ENCODE measurements at regions not wholly inside any gene's neighbourhood (a gene's known extent, or its start where the extent isn't known, plus 50 kb on each side); places are given as distances from the start of the nearest gene placed in this dataset.
"Not testable (repeated sequence)": the region's sequence is repeated elsewhere in the genome, so short reads cannot be mapped to it uniquely, and the experiment has no call there.

GRCh38 chr9:79056041-79056440 lies 515.7 kb upstream of the TLE4 start:
- H3K27me3 ChIP-seq (ENCODE audit: control insufficient read depth in 1 of 2, insufficient read depth in 2 of 2, low read length in 2 of 2): no peaks in the 10 kb centered on the region
- H3K4me3 ChIP-seq (ENCODE audit: low read length in 2 of 2): no peak overlapping the region

DNA sequence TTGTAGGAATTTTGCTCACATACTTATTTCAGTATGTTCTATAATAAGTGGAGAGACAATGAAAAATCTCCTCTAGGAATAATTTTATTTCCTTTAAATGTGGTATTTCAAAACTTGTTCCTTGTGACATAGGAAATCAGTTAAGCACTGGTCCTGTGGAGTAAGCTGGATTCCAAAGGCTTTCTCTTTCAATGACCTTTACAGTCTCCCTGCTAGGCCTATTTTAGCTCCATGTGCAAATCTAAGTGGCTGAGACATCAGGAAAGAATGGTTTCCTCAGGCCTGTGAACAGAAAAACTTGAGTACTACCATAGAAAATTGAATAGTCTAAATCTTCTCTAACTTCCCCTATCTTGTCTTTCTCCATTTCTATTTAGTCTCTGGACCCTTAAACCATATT lies 514.2 kb upstream of the TLE4 start:
- Histone ChIP-seq H3K27ac (ENCODE audit: low read length) (no peak overlapping the region), H3K27me3 (ENCODE audit: control insufficient read depth in 1 of 2, insufficient read depth in 2 of 2, low read length in 2 of 2) (no peaks in the 10 kb centered on the region), H3K9me3 (ENCODE audit: control insufficient read depth in 2 of 2, low read length in 2 of 2) (no peaks in the 10 kb centered on the region), H3K9ac (ENCODE audit: low read length in 2 of 2) (no peak overlapping the region), H3K4me3 (ENCODE audit: low read length in 2 of 2) (no peak overlapping the region), H3K4me1 (ENCODE audit: control insufficient read depth, insufficient read depth, low read length) (no peaks in the 10 kb centered on the region), H3K36me3 (ENCODE audit: control insufficient read depth in 2 of 2, insufficient read depth in 2 of 2, low read length in 2 of 2) (no peaks in the 10 kb centered on the region)

More at GRCh38 chr9:79056041-79056440, 515.7 kb upstream of the TLE4 start:
- Histone ChIP-seq H3K36me3 (ENCODE audit: control insufficient read depth in 2 of 2, insufficient read depth in 2 of 2, low read length in 2 of 2) (no peaks in the 10 kb centered on the region), H3K27ac (ENCODE audit: low read length) (no peak overlapping the region), H3K9me3 (ENCODE audit: control insufficient read depth in 2 of 2, low read length in 2 of 2) (no peaks in the 10 kb centered on the region), H3K9ac (ENCODE audit: low read length in 2 of 2) (no peak overlapping the region), H3K4me1 (ENCODE audit: control insufficient read depth, insufficient read depth, low read length) (no peaks in the 10 kb centered on the region)

- Histone ChIP-seq H3K4me1 (ENCODE audit: control insufficient read depth, insufficient read depth, low read length) (no peaks in the 10 kb centered on the region), H3K9me3 (ENCODE audit: control insufficient read depth in 2 of 2, low read length in 2 of 2) (no peaks in the 10 kb centered on the region), H3K4me3 (ENCODE audit: low read length in 2 of 2) (no peak overlapping the region), H3K9ac (ENCODE audit: low read length in 2 of 2) (no peak overlapping the region), H3K27me3 (ENCODE audit: control insufficient read depth in 1 of 2, insufficient read depth in 2 of 2, low read length in 2 of 2) (no peaks in the 10 kb centered on the region), H3K36me3 (ENCODE audit: control insufficient read depth in 2 of 2, insufficient read depth in 2 of 2, low read length in 2 of 2) (no peaks in the 10 kb centered on the region), H3K27ac (ENCODE audit: low read length) (no peak overlapping the region)
Observed at GRCh38 chr9:79060766-79061165, 511.0 kb upstream of the TLE4 start.

DNA sequence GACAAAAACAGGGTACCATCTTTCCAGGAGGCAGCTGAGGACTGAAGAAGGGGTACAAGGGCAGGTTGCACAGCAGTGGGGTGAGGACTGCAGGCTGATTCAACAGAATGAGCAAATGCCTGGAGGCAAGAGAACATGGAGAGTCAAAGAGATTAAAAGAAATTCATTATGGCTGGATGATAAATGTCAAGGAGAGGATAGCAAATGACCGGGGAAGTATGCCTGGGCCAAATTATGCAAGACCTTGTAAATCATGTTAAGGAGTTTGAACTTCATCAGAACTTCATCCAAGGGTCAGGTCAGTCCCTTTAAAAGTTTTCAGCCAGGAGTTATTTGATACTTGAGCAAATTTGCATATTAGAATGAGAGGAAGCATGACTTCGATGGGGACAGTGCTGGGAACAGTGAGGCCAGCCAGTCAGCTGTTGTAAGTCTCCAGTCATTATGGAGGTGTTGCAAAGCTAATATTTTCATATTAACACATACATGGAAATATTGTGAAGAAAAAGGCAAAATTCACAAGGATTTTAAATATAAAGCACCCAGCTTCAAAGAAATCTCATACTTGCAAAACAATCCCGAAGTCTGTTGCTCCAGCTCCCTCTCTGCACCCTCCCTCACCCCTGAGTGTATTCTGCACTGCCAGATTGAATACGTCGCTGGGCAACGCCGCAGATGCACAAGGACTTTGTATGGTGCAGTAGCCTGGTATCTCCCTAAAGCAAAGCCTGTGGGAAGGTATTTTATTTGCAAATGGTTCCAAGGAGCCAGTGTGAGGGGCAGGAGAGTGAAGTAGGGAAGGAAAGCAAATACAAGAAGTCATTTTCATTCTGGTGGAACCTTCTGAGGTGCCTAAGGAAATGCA lies 509.8 kb upstream of the TLE4 start:
- no peaks in the 10 kb centered on the region for H3K9me3 ChIP-seq (ENCODE audit: control insufficient read depth in 2 of 2, low read length in 2 of 2)
- H3K4me1 ChIP-seq (ENCODE audit: control insufficient read depth, insufficient read depth, low read length): no peaks in the 10 kb centered on the region
- H3K9ac ChIP-seq (ENCODE audit: low read length in 2 of 2): no peak overlapping the region
- no peaks in the 10 kb centered on the region for H3K36me3 ChIP-seq (ENCODE audit: control insufficient read depth in 2 of 2, insufficient read depth in 2 of 2, low read length in 2 of 2)
- H3K27ac ChIP-seq (ENCODE audit: low read length): no peak overlapping the region
- H3K4me3 ChIP-seq (ENCODE audit: low read length in 2 of 2): no peak overlapping the region
- H3K27me3 ChIP-seq (ENCODE audit: control insufficient read depth in 1 of 2, insufficient read depth in 2 of 2, low read length in 2 of 2): no peaks in the 10 kb centered on the region

GRCh38 chr9:79073201-79073600 lies 498.6 kb upstream of the TLE4 start:
- Histone ChIP-seq H3K36me3 (ENCODE audit: control insufficient read depth in 2 of 2, insufficient read depth in 2 of 2, low read length in 2 of 2) (no peaks in the 10 kb centered on the region), H3K9ac (ENCODE audit: low read length in 2 of 2) (no peak overlapping the region), H3K9me3 (ENCODE audit: control insufficient read depth in 2 of 2, low read length in 2 of 2) (no peaks in the 10 kb centered on the region), H3K4me3 (ENCODE audit: low read length in 2 of 2) (no peak overlapping the region), H3K4me1 (ENCODE audit: control insufficient read depth, insufficient read depth, low read length) (no peaks in the 10 kb centered on the region), H3K27ac (ENCODE audit: low read length) (no peak overlapping the region), H3K27me3 (ENCODE audit: control insufficient read depth in 1 of 2, insufficient read depth in 2 of 2, low read length in 2 of 2) (no peaks in the 10 kb centered on the region)

DNA sequence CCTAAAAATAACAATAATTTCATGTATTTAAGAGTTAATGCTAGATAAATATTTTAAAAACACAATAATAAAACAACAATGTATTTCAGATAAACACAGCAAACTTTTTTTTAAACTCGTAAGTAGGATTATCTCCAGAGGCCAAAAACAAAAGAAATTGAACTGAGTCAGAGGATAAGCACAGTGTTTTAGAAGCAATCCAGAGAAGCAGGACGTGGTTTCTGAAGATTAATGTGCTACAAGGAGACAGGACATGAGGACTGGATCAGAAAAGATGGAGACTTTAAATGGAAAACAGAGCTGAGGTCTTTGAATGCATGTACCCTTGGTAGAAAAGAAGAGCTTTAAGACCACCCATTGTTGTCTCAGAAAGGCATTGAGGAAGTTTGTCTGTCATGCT lies 491.2 kb upstream of the TLE4 start:
- H3K36me3 ChIP-seq (ENCODE audit: control insufficient read depth in 2 of 2, insufficient read depth in 2 of 2, low read length in 2 of 2): no peaks in the 10 kb centered on the region
- H3K27ac ChIP-seq (ENCODE audit: low read length): no peak overlapping the region
- no peaks in the 10 kb centered on the region for H3K4me1 ChIP-seq (ENCODE audit: control insufficient read depth, insufficient read depth, low read length)
- no peaks in the 10 kb centered on the region for H3K27me3 ChIP-seq (ENCODE audit: control insufficient read depth in 1 of 2, insufficient read depth in 2 of 2, low read length in 2 of 2)
- H3K9ac ChIP-seq (ENCODE audit: low read length in 2 of 2): no peak overlapping the region
- H3K9me3 ChIP-seq (ENCODE audit: control insufficient read depth in 2 of 2, low read length in 2 of 2): no peaks in the 10 kb centered on the region
- no peak overlapping the region for H3K4me3 ChIP-seq (ENCODE audit: low read length in 2 of 2)

DNA sequence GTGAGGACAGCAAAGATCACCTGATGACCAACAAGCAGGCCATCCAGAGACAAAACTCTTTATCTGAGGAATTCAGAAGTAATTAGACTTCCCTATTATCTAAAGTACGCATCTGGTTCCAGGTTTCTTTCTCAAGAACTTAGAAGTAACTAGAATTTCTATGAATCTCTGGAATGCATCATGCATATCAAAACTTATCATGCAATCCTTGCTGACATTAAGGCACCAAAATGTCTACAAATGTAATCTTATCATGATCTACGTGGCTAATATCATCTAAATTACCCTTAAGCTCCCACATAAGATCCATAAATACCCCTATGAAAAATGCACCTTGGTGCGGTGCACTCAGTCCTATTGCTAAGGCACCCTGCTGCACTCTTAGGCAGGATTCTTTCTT lies 488.1 kb upstream of the TLE4 start:
- no peaks in the 10 kb centered on the region for H3K36me3 ChIP-seq (ENCODE audit: control insufficient read depth in 2 of 2, insufficient read depth in 2 of 2, low read length in 2 of 2)
- H3K4me3 ChIP-seq (ENCODE audit: low read length in 2 of 2): no peak overlapping the region
- no peak overlapping the region for H3K27ac ChIP-seq (ENCODE audit: low read length)
- H3K9ac ChIP-seq (ENCODE audit: low read length in 2 of 2): no peak overlapping the region
- H3K27me3 ChIP-seq (ENCODE audit: control insufficient read depth in 1 of 2, insufficient read depth in 2 of 2, low read length in 2 of 2): no peaks in the 10 kb centered on the region
- H3K4me1 ChIP-seq (ENCODE audit: control insufficient read depth, insufficient read depth, low read length): no peaks in the 10 kb centered on the region
- H3K9me3 ChIP-seq (ENCODE audit: control insufficient read depth in 2 of 2, low read length in 2 of 2): no peaks in the 10 kb centered on the region

DNA sequence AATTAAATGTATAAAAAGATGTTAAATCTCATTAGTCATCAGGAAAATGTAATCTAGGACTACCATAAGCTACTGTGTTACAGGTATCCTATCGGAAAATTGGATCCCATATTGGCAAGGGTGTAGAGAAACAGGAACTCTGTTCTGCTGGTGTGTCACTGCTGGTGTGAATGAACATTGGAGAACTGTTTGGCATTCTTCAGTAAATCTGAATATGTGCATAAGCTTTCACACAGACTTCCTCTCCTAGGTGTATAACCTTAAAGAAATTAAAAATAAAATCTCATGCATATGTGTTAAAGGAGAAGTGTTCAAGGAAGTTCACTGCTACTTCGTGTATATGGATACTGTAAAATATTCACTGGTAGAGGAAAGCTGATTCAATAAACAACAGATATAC lies 484.6 kb upstream of the TLE4 start:
- H3K9ac ChIP-seq (ENCODE audit: low read length in 2 of 2): no peak overlapping the region
- no peaks in the 10 kb centered on the region for H3K36me3 ChIP-seq (ENCODE audit: control insufficient read depth in 2 of 2, insufficient read depth in 2 of 2, low read length in 2 of 2)
- no peaks in the 10 kb centered on the region for H3K27me3 ChIP-seq (ENCODE audit: control insufficient read depth in 1 of 2, insufficient read depth in 2 of 2, low read length in 2 of 2)
- H3K4me3 ChIP-seq (ENCODE audit: low read length in 2 of 2): no peak overlapping the region
- H3K9me3 ChIP-seq (ENCODE audit: control insufficient read depth in 2 of 2, low read length in 2 of 2): no peaks in the 10 kb centered on the region
- H3K27ac ChIP-seq (ENCODE audit: low read length): no peak overlapping the region
- H3K4me1 ChIP-seq (ENCODE audit: control insufficient read depth, insufficient read depth, low read length): no peaks in the 10 kb centered on the region

DNA sequence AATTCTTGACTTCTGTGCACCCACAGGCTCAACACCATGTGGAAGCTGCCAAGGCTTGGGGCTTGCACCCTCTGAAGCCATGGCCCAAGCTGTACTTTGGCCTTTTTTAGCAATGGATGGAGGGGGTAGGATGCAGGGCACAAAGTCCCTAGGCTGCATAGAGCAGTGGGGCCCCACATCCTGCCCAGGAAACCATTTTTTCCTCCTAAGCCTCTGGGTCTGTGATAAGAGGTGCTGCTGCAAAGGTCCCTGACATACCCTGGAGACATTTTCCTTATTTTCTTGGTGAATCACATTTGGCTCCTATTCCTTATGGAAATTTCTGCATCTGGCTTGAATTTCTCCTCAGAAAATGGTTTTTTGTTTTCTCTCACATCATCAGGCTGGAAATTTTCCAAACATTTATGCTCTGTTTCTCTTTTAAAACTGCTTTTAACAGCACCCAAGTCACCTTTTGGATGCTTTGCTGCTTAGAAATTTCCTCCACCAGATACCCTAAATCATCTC lies 482.7 kb upstream of the TLE4 start:
- no peak overlapping the region for H3K4me3 ChIP-seq (ENCODE audit: low read length in 2 of 2)
- H3K27me3 ChIP-seq (ENCODE audit: control insufficient read depth in 1 of 2, insufficient read depth in 2 of 2, low read length in 2 of 2): no peaks in the 10 kb centered on the region
- H3K36me3 ChIP-seq (ENCODE audit: control insufficient read depth in 2 of 2, insufficient read depth in 2 of 2, low read length in 2 of 2): no peaks in the 10 kb centered on the region
- H3K4me1 ChIP-seq (ENCODE audit: control insufficient read depth, insufficient read depth, low read length): no peaks in the 10 kb centered on the region
- H3K27ac ChIP-seq (ENCODE audit: low read length): no peak overlapping the region
- no peaks in the 10 kb centered on the region for H3K9me3 ChIP-seq (ENCODE audit: control insufficient read depth in 2 of 2, low read length in 2 of 2)
- H3K9ac ChIP-seq (ENCODE audit: low read length in 2 of 2): no peak overlapping the region

DNA sequence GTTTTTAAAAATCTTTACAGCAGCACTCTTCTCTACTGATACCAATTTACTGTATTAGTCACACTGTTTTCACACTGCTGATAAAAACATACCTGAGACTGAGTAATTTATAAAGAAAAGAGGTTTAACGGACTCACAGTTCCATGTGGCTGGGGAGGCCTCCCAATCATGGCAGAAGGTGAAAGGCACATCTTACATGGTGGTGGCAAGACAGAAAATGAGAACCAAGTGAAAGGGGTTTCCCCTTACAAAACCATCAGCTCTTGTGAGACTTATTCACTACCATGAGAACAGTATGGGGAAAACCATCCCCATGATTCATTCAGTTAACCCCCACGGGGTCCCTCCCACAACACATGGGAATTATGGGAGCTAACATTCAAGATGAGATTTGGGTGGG lies 481.9 kb upstream of the TLE4 start:
- not testable (repeated sequence) for H3K4me1 ChIP-seq (ENCODE audit: control insufficient read depth, insufficient read depth, low read length); H3K36me3 ChIP-seq (ENCODE audit: control insufficient read depth in 2 of 2, insufficient read depth in 2 of 2, low read length in 2 of 2); H3K4me3 ChIP-seq (ENCODE audit: low read length in 2 of 2)

GRCh38 chr9:79103257-79103656 lies 468.5 kb upstream of the TLE4 start:
- not testable (repeated sequence) for H3K4me1 ChIP-seq (ENCODE audit: control insufficient read depth, insufficient read depth, low read length); H3K9me3 ChIP-seq (ENCODE audit: control insufficient read depth in 2 of 2, low read length in 2 of 2); H3K4me3 ChIP-seq (ENCODE audit: low read length in 2 of 2); H3K36me3 ChIP-seq (ENCODE audit: control insufficient read depth in 2 of 2, insufficient read depth in 2 of 2, low read length in 2 of 2); H3K27me3 ChIP-seq (ENCODE audit: control insufficient read depth in 1 of 2, insufficient read depth in 2 of 2, low read length in 2 of 2); H3K9ac ChIP-seq (ENCODE audit: low read length in 2 of 2); H3K27ac ChIP-seq (ENCODE audit: low read length)

More for the DNA sequence above, 481.9 kb upstream of the TLE4 start:
- not testable (repeated sequence) for H3K9me3 ChIP-seq (ENCODE audit: control insufficient read depth in 2 of 2, low read length in 2 of 2); H3K27ac ChIP-seq (ENCODE audit: low read length); H3K9ac ChIP-seq (ENCODE audit: low read length in 2 of 2); H3K27me3 ChIP-seq (ENCODE audit: control insufficient read depth in 1 of 2, insufficient read depth in 2 of 2, low read length in 2 of 2)
